ENCODE measurements at regions not wholly inside any gene's neighbourhood (a gene's known extent, or its start where the extent isn't known, plus 50 kb on each side); places are given as distances from the start of the nearest gene placed in this dataset.

GRCh38 chr3:23750573-23751210 lies 55.1 kb upstream of the UBE2E1 start:
- TF ChIP-seq, protein P1, sequence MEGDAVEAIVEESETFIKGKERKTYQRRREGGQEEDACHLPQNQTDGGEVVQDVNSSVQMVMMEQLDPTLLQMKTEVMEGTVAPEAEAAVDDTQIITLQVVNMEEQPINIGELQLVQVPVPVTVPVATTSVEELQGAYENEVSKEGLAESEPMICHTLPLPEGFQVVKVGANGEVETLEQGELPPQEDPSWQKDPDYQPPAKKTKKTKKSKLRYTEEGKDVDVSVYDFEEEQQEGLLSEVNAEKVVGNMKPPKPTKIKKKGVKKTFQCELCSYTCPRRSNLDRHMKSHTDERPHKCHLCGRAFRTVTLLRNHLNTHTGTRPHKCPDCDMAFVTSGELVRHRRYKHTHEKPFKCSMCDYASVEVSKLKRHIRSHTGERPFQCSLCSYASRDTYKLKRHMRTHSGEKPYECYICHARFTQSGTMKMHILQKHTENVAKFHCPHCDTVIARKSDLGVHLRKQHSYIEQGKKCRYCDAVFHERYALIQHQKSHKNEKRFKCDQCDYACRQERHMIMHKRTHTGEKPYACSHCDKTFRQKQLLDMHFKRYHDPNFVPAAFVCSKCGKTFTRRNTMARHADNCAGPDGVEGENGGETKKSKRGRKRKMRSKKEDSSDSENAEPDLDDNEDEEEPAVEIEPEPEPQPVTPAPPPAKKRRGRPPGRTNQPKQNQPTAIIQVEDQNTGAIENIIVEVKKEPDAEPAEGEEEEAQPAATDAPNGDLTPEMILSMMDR (IDR thresholded peaks at IDR 0.05; ENCODE audit: poor library complexity, severe bottlenecking): no peak
- TF ChIP-seq, protein P2, sequence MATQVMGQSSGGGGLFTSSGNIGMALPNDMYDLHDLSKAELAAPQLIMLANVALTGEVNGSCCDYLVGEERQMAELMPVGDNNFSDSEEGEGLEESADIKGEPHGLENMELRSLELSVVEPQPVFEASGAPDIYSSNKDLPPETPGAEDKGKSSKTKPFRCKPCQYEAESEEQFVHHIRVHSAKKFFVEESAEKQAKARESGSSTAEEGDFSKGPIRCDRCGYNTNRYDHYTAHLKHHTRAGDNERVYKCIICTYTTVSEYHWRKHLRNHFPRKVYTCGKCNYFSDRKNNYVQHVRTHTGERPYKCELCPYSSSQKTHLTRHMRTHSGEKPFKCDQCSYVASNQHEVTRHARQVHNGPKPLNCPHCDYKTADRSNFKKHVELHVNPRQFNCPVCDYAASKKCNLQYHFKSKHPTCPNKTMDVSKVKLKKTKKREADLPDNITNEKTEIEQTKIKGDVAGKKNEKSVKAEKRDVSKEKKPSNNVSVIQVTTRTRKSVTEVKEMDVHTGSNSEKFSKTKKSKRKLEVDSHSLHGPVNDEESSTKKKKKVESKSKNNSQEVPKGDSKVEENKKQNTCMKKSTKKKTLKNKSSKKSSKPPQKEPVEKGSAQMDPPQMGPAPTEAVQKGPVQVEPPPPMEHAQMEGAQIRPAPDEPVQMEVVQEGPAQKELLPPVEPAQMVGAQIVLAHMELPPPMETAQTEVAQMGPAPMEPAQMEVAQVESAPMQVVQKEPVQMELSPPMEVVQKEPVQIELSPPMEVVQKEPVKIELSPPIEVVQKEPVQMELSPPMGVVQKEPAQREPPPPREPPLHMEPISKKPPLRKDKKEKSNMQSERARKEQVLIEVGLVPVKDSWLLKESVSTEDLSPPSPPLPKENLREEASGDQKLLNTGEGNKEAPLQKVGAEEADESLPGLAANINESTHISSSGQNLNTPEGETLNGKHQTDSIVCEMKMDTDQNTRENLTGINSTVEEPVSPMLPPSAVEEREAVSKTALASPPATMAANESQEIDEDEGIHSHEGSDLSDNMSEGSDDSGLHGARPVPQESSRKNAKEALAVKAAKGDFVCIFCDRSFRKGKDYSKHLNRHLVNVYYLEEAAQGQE (IDR thresholded peaks at IDR 0.05; ENCODE audit: borderline replicate concordance): no peak

Measured in neural cell (in vitro differentiated cells).